GM12878 (cell line): ENCODE measurements at regions not wholly inside any gene's neighbourhood (a gene's known extent, or its start where the extent isn't known, plus 50 kb on each side); places are given as distances from the start of the nearest gene placed in this dataset.

Experiments used
- ATAC-seq: fragments of 200-7000 bp; cut with Tn5 transposase; 3 replicates; pipeline ENCODE4 v1.9.1; 2020; ENCODE audit warnings: mild to moderate bottlenecking, moderate library complexity
- BruUV-seq: library from RNA; stranded (reverse); fragments of 400-500 nt; replicated peaks from 2 replicates; lab custom pipeline; 2021; lab: Mats Ljungman, UMichigan
- CTCF ChIA-PET: fragments of 300-600 bp; sonication (Branson Sonifier 250); formaldehyde crosslinking; extraction: SDS; loops from one replicate; lab custom pipeline; 2021; ENCODE audit warnings: inconsistent platforms; lab: Yijun Ruan, JAX
- POLR2A ChIA-PET: fragments of 350-600 bp; formaldehyde crosslinking; extraction: SDS; loops from one replicate; lab custom pipeline; 2021; ENCODE audit warnings: inconsistent platforms; lab: Charles Lee
- RAD21 ChIA-PET: fragments of 300-600 bp; sonication (Branson Sonifier 250); formaldehyde crosslinking; loops from one replicate; lab custom pipeline; 2023; ENCODE audit warnings: antibody characterized with exemption; ENCODE audit not compliant: unreplicated experiment; lab: Charles Lee
- SMC1A ChIA-PET: fragments of 300-600 bp; sonication (Branson Sonifier 250); formaldehyde crosslinking; loops from one replicate; lab custom pipeline; 2023; ENCODE audit not compliant: unreplicated experiment, uncharacterized antibody; lab: Charles Lee
- DNase-seq: peaks from one replicate; pipeline ENCODE4 v3.0.0-alpha.2; 2011; ENCODE audit warnings: low read depth, low spot score
- FAIRE-seq: peaks from 3 replicates; lab custom pipeline; 2011; peaks lifted over from hg19 to GRCh38; lab: Jason Lieb, UNC
- H2AFZ ChIP-seq: 2 replicates; pipeline ENCODE4 v1.6.0; 2011; ENCODE audit warnings: low read depth, low read length, control low read depth; ENCODE audit not compliant: control insufficient read depth
- H3K27ac ChIP-seq: 2 replicates; pipeline ENCODE4 v1.5.1; 2011; ENCODE audit warnings: control low read depth; ENCODE audit not compliant: control insufficient read depth, insufficient read depth
- H3K27me3 ChIP-seq, 2 experiments: replicated peaks in 1 of 2; 2 replicates each; pipeline versions ENCODE4 v1.6.0 to v1.6.1; 2011; ENCODE audit warnings: low read length in 1 of 2; ENCODE audit not compliant: control insufficient read depth in 2 of 2, insufficient read depth in 2 of 2
- H3K36me3 ChIP-seq, 2 experiments: 2 replicates each; pipeline ENCODE4 v1.5.1; 2011; ENCODE audit warnings: low read length in 1 of 2; ENCODE audit not compliant: control insufficient read depth in 2 of 2, insufficient read depth in 2 of 2
- H3K4me1 ChIP-seq: 2 replicates; pipeline ENCODE4 v1.6.1; 2011; ENCODE audit warnings: mild to moderate bottlenecking, low read length, moderate library complexity, mixed read lengths; ENCODE audit not compliant: control insufficient read depth, insufficient read depth
- H3K4me2 ChIP-seq: 2 replicates; pipeline ENCODE4 v1.6.0; 2011; ENCODE audit warnings: control low read depth; ENCODE audit not compliant: control insufficient read depth, insufficient read depth
- H3K4me3 ChIP-seq: fragments of 200-600 bp; sonication (generic); 2 replicates; pipeline ENCODE4 v1.5.1; 2016
- H3K79me2 ChIP-seq: 2 replicates; pipeline ENCODE4 v1.6.0; 2011; ENCODE audit warnings: low read length; ENCODE audit not compliant: control insufficient read depth, insufficient read depth
- H3K9ac ChIP-seq: 2 replicates; pipeline ENCODE4 v1.8.0; 2011; ENCODE audit warnings: low read length, control low read depth, mixed read lengths; ENCODE audit not compliant: control insufficient read depth, insufficient read depth
- H3K9me3 ChIP-seq: replicated peaks from 3 replicates; pipeline ENCODE4 v1.5.1; 2011; ENCODE audit warnings: mild to moderate bottlenecking, low read length; ENCODE audit not compliant: control insufficient read depth, insufficient read depth
- H4K20me1 ChIP-seq: 2 replicates; pipeline ENCODE4 v1.6.0; 2011; ENCODE audit not compliant: control insufficient read depth, insufficient read depth
- CREB1 ChIP-seq: IDR thresholded peaks from 2 replicates; pipeline ENCODE4 v1.6.1; 2012; ENCODE audit warnings: low read depth, mild to moderate bottlenecking, inconsistent platforms
- CREM ChIP-seq: IDR thresholded peaks from 2 replicates; pipeline ENCODE4 v1.6.1; 2014; ENCODE audit warnings: antibody characterized with exemption, low read depth
- EGR1 ChIP-seq, 2 experiments: IDR thresholded peaks; 1 replicate in 1 of 2; 2 replicates in 1 of 2; pipeline ENCODE4 v1.6.1; 2011 to 2012; ENCODE audit warnings: low read depth in 2 of 2, low read length in 2 of 2, borderline replicate concordance in 1 of 2, mild to moderate bottlenecking in 1 of 2, moderate library complexity in 1 of 2
- ESRRA ChIP-seq: IDR thresholded peaks from 2 replicates; pipeline ENCODE4 v1.6.1; 2012; ENCODE audit warnings: mild to moderate bottlenecking, low read length, improper control_type of control experiment
- KAT2A ChIP-seq: conservative IDR thresholded peaks from 2 replicates; pipeline ENCODE4 v1.6.1; 2011; ENCODE audit warnings: low read depth, low read length; ENCODE audit not compliant: control insufficient read depth
- NFYB ChIP-seq: IDR thresholded peaks from 2 replicates; pipeline ENCODE4 v1.6.1; 2011; ENCODE audit warnings: low read depth, mild to moderate bottlenecking, low read length, improper control_type of control experiment, moderate library complexity; ENCODE audit not compliant: insufficient read depth
- SIN3A ChIP-seq: IDR thresholded peaks from 2 replicates; pipeline ENCODE4 v1.6.1; 2012; ENCODE audit warnings: low read depth, low read length, improper control_type of control experiment
- SMARCA5 ChIP-seq: fragments of 450-650 bp; IDR thresholded peaks from 2 replicates; pipeline ENCODE4 v1.6.1; 2017; ENCODE audit warnings: mild to moderate bottlenecking
- SP1 ChIP-seq: IDR thresholded peaks from one replicate; pipeline ENCODE4 v1.6.1; 2011; ENCODE audit warnings: low read depth, low read length
- WGBS: methylation state at CpG from one replicate; pipeline ENCODE4 v1.1.6; 2016; ENCODE audit warnings: low lambda C conversion rate; ENCODE audit not compliant: insufficient replicate concordance, insufficient coverage; ENCODE audit errors: missing lambda C conversion rate; 5-methylcytosine and 5-hydroxymethylcytosine counted together
- in situ Hi-C: fragments of 300-500 bp; cut with MboI; formaldehyde crosslinking; loops from 9 replicates; pipeline ENCODE4 v1.14.3; 2018; ENCODE audit warnings: mixed read lengths
- intact Hi-C: fragments of 100-400 bp; cut with micrococcal nuclease; formaldehyde crosslinking; loops from one replicate; pipeline ENCODE4 v1.14.2; 2022; ENCODE audit not compliant: unreplicated experiment
- TF ChIP-seq, protein P1 (sequence below): fragments of 150-350 bp; IDR thresholded peaks from 2 replicates; pipeline ENCODE4 v1.6.1; 2014; ENCODE audit warnings: mild to moderate bottlenecking, low read depth, low read length

- Histone ChIP-seq H3K27ac (no peak overlapping the region), H3K4me3 (no peak overlapping the region), H3K36me3 (no peaks in the 10 kb centered on the region), H4K20me1 (no peaks in the 10 kb centered on the region), H2AFZ (no peak overlapping the region), H3K9ac (no peak overlapping the region), H3K4me1 (peaks cover 22% of the 10 kb centered on the region), H3K9me3 (no peaks in the 10 kb centered on the region), H3K4me2 (no peak overlapping the region), H3K27me3 (no peaks in the 10 kb centered on the region), H3K79me2 (no peaks in the 10 kb centered on the region)
- ChIA-PET RAD21 (no interaction called here), SMC1A (no interaction called here), POLR2A (no interaction called here), CTCF (interaction anchor here (1.3 kb wide), 1 partner anchor 11 kb away, joined by 3 read pairs; no protein-coding TSS in a partner anchor)
- in situ Hi-C loops (no loop called here), intact Hi-C loops (no loop called here)
- no peak for FAIRE-seq
- TF ChIP-seq ESRRA = no peak
- no peak for TF ChIP-seq SP1
- TF ChIP-seq, protein P1, sequence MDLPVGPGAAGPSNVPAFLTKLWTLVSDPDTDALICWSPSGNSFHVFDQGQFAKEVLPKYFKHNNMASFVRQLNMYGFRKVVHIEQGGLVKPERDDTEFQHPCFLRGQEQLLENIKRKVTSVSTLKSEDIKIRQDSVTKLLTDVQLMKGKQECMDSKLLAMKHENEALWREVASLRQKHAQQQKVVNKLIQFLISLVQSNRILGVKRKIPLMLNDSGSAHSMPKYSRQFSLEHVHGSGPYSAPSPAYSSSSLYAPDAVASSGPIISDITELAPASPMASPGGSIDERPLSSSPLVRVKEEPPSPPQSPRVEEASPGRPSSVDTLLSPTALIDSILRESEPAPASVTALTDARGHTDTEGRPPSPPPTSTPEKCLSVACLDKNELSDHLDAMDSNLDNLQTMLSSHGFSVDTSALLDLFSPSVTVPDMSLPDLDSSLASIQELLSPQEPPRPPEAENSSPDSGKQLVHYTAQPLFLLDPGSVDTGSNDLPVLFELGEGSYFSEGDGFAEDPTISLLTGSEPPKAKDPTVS = no peak
- no peak for TF ChIP-seq EGR1 (IDR thresholded peaks at IDR 0.05; ENCODE audit: borderline replicate concordance in 1 of 2, low read depth in 2 of 2, low read length in 2 of 2)
- no peak for TF ChIP-seq NFYB
- no peak for TF ChIP-seq CREM
- no peak for TF ChIP-seq SMARCA5
- no peak for TF ChIP-seq KAT2A
- TF ChIP-seq CREB1 = no peak
- no peak for TF ChIP-seq SIN3A
- no TSS peak for BruUV-seq
- no peak for ATAC-seq
- 8% methylated on average over 1 of the region's 1 CpG for WGBS
- no peak for DNase-seq
These were observed 150.3 kb upstream of the TBL1XR1 start for GRCh38 chr3:177347611-177348010.
